ENCODE measurements at regions not wholly inside any gene's neighbourhood (a gene's known extent, or its start where the extent isn't known, plus 50 kb on each side); places are given as distances from the start of the nearest gene placed in this dataset.

DNA sequence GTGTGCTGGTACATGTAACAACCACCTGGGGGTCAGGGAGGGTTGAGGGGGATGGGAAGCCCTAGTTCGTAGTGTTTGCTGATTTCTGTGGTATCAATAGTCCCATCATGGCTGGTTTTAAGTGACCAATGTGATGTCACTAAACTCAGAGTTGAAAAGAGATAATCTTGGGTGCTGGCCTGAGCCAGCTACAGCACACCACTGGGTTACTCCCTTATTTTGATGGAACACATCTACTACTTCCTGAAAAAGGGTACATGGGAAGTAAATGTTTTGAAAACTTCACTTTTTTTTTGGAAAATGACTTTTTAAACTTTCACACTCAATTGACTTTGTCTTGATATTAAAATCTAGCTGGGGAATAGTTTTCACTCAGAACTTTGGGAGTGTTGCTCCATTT lies 87.0 kb upstream of the CXCR4 start:
- H3K4me3 ChIP-seq (ENCODE audit: low read length), result no peak overlapping the region
- 76% methylated on average over 1 of the region's 1 CpG for WGBS

DNA sequence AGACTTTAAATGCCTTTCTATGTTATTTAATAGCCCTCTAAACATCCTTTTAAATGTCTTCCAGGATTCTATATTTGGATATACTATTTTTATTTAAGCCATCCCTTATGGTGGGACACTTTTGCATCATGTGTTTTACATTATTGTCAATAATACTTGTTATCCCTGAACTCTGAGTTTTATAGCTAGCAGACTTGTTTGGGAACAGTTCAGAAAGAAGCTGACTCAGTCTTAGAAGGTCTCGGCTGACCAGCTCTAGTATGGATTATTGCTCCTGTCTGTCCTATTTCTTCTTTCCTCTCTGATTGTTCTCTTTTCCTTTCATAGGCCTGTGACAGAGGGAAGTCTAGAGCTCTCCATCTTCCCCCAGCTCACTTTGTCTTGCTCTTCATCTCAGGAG lies 77.3 kb upstream of the CXCR4 start:
- Histone ChIP-seq H3K27me3 (ENCODE audit: insufficient read depth, low read length) (no peaks in the 10 kb centered on the region), H3K4me1 (ENCODE audit: insufficient read depth, low read length) (no peaks in the 10 kb centered on the region), H3K36me3 (ENCODE audit: insufficient read depth, low read length) (no peaks in the 10 kb centered on the region), H3K9me3 (ENCODE audit: insufficient read depth, low read depth, low read length) (0 out of 2 replicates have a peak, but pooled peaks cover 3% of the 10 kb centered on the region), H3K4me3 (ENCODE audit: low read length) (no peak overlapping the region), H3K27ac (ENCODE audit: low read depth, low read length) (no peak overlapping the region), H3K9ac (ENCODE audit: low read depth, low read length) (no peak overlapping the region)
- WGBS, result 91% methylated on average over 1 of the region's 1 CpG

More for the DNA sequence above, 87.0 kb upstream of the CXCR4 start:
- H3K27me3 ChIP-seq (ENCODE audit: insufficient read depth, low read length), result no peaks in the 10 kb centered on the region
- H3K9ac ChIP-seq (ENCODE audit: low read depth, low read length), result no peak overlapping the region
- no peaks in the 10 kb centered on the region for H3K36me3 ChIP-seq (ENCODE audit: insufficient read depth, low read length)
- H3K4me1 ChIP-seq (ENCODE audit: insufficient read depth, low read length), result no peaks in the 10 kb centered on the region
- H3K9me3 ChIP-seq (ENCODE audit: insufficient read depth, low read depth, low read length), result peaks cover 3% of the 10 kb centered on the region; the same call in 1 of the 2 replicates
- no peak overlapping the region for H3K27ac ChIP-seq (ENCODE audit: low read depth, low read length)

DNA sequence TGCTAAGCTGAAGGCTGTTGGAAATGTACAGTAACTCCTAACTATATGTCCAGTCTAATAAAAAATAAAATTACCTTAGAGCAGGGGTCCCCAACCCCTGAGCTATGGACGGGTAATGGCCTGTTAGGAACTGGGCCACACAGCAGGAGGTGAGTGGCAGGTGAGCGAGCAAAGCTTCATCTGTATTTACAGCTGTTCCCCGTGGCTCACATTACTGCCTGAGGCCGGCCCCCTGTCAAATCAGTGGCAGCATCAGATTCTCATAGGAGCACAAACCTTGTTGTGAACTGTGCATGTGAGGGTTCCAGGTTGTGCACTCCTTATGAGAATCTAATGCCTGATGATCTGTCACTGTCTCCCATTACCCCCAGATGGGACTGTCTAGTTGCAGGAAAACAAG lies 73.1 kb upstream of the CXCR4 start:
- H3K9ac ChIP-seq (ENCODE audit: low read depth, low read length), result no peak overlapping the region
- peaks cover 14% of the 10 kb centered on the region for H3K4me1 ChIP-seq (ENCODE audit: insufficient read depth, low read length)
- H3K27me3 ChIP-seq (ENCODE audit: insufficient read depth, low read length), result no peaks in the 10 kb centered on the region
- WGBS, result 88% methylated on average over 4 of the region's 4 CpGs
- no peak overlapping the region for H3K4me3 ChIP-seq (ENCODE audit: low read length)
- no peak overlapping the region for H3K27ac ChIP-seq (ENCODE audit: low read depth, low read length)
- H3K9me3 ChIP-seq (ENCODE audit: insufficient read depth, low read depth, low read length), result 0 out of 2 replicates have a peak, but pooled peaks cover 3% of the 10 kb centered on the region
- H3K36me3 ChIP-seq (ENCODE audit: insufficient read depth, low read length), result no peaks in the 10 kb centered on the region

DNA sequence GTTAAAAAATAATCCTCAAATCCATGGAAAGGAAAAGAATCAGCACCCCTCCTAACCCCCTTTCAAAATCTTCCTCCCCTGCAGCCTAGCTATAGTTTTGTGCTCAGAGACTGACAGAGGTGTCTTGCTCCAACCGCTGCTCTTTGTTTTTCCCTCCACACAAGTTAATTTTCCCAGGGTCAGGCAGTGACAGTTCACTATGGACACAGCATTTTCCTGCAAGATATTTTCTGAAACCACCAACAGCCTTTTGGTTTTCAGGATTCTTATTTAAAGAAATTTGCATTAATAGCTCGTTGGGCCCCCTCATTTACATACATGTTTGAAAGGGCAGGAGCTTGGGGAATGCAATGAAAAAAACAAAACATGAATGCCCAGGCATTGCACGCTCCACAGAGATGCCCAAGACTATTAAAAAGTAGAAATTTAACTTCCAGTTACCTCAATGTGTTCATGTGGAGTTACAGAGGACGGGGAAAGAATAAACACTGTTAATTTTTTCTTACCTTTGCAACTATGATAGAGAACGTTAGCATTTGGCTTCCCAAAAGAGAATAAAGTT lies 71.4 kb upstream of the CXCR4 start:
- no peaks in the 10 kb centered on the region for H3K27me3 ChIP-seq (ENCODE audit: insufficient read depth, low read length)
- H3K27ac ChIP-seq (ENCODE audit: low read depth, low read length), result no peak overlapping the region
- H3K4me3 ChIP-seq (ENCODE audit: low read length), result no peak overlapping the region
- no peak overlapping the region for H3K9ac ChIP-seq (ENCODE audit: low read depth, low read length)
- H3K4me1 ChIP-seq (ENCODE audit: insufficient read depth, low read length), result peaks cover 14% of the 10 kb centered on the region
- H3K36me3 ChIP-seq (ENCODE audit: insufficient read depth, low read length), result no peaks in the 10 kb centered on the region
- 0 out of 2 replicates have a peak, but pooled peaks cover 3% of the 10 kb centered on the region for H3K9me3 ChIP-seq (ENCODE audit: insufficient read depth, low read depth, low read length)
- 62% methylated on average over 5 of the region's 5 CpGs for WGBS

DNA sequence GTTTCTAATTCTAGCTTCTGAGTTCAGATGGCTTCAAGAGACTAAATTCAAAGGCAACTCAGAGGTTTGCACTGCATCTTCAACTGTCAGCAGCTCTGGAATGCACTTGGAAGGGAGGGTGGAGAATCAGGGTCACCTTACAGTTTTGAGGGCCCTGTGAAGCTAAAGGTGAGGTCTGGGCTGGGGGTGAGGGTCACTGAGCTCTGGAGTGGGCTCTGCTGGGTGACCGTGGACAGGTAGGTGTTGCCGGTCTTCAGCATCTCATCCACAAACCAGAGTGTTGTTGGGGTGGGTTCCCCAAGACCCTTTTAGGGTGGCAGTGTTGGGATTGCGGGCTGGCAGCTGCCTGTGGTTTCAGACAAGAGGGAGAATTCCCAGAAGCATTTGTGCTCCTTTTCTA lies 70.1 kb upstream of the CXCR4 start:
- Histone ChIP-seq H3K36me3 (ENCODE audit: insufficient read depth, low read length) (no peaks in the 10 kb centered on the region), H3K27me3 (ENCODE audit: insufficient read depth, low read length) (no peaks in the 10 kb centered on the region), H3K4me1 (ENCODE audit: insufficient read depth, low read length) (peaks cover 14% of the 10 kb centered on the region), H3K9ac (ENCODE audit: low read depth, low read length) (no peak overlapping the region), H3K4me3 (ENCODE audit: low read length) (no peak overlapping the region), H3K9me3 (ENCODE audit: insufficient read depth, low read depth, low read length) (0 out of 2 replicates have a peak, but pooled peaks cover 3% of the 10 kb centered on the region), H3K27ac (ENCODE audit: low read depth, low read length) (no peak overlapping the region)
- 93% methylated on average over 3 of the region's 3 CpGs for WGBS

DNA sequence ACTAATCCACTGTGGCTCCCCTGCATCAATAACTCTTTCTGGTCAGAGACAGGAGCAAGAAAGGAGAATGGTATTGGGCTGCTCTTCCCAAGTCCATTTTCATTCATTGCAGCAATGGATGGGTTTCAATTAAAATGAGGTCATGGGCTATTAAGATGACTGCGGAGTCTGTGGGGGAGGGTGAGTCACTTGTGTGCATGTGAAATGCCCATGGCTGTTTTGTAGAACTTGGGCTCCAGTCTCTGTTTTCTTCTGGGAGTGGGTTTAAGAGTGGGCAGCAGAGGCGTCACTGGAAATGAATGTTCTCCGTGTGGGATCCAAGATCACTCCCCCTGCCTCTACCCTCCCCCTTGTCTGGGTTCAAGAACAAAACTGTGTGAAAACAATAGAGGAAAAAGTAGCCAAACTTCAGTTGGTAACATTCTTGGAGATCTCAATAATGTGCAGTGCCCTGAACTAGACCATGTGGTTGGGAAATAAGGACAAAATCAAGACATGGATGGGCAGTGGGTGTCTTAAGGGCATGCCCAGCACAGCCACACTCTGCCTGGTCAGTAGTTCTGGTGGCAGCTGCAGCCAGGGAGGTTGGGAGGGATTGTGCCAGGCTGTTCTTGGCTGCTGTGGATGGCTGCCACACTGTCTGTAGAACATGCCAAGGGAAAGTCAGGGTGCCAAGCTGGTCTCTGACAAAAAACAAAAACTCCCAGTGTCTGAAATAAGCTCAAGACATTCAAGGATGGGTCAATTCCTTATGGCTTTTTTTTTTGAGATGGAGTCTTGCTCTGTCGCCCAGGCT lies 68.2 kb upstream of the CXCR4 start:
- Histone ChIP-seq H3K9ac (ENCODE audit: low read depth, low read length) (no peak overlapping the region), H3K36me3 (ENCODE audit: insufficient read depth, low read length) (no peaks in the 10 kb centered on the region), H3K4me3 (ENCODE audit: low read length) (no peak overlapping the region), H3K9me3 (ENCODE audit: insufficient read depth, low read depth, low read length) (peaks cover 3% of the 10 kb centered on the region; the same call in 1 of the 2 replicates), H3K27me3 (ENCODE audit: insufficient read depth, low read length) (no peaks in the 10 kb centered on the region), H3K4me1 (ENCODE audit: insufficient read depth, low read length) (peaks cover 14% of the 10 kb centered on the region), H3K27ac (ENCODE audit: low read depth, low read length) (no peak overlapping the region)
- 92% methylated on average over 2 of the region's 4 CpGs for WGBS

DNA sequence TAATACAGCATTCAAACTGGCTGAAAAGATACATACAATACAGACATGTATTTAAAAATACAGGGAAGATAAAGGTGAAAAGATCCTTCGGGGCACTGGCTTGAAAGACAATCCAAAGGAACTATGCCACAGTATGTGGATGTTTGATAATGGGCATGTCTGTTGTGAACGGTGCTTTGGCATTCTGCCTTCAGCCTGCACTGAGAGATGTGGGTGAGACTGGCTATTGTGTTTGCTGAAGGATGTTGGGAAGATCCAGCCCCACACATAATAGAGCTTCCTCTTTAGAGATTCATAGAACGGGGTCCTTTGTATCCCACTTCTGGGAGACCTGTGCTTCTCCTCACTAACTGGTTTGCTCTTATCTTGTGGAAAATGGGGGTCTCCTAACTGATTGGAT lies 65.1 kb upstream of the CXCR4 start:
- no peak overlapping the region for H3K9ac ChIP-seq (ENCODE audit: low read depth, low read length)
- 88% methylated on average over 3 of the region's 3 CpGs for WGBS
- no peak overlapping the region for H3K27ac ChIP-seq (ENCODE audit: low read depth, low read length)

DNA sequence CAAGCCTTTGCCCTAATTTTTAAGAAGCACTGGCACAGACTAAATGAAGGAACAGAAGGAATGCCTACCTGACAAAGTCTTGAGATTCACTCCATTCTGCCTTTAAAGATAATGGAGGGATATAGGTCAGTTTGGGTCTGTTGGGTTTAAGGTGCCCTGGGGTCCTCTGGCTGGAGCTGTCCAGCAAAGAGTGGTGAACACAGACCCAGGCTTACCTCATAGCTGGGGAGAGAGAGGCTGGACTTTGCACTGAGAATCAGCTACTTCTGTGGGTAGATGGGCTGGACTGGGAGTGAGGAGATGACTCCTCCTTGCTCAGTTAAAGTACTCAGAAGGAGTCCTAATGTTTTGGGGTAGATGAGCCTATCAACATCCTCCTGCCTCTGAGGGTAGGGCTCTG lies 64.4 kb upstream of the CXCR4 start:
- Histone ChIP-seq H3K36me3 (ENCODE audit: insufficient read depth, low read length) (no peaks in the 10 kb centered on the region), H3K9me3 (ENCODE audit: insufficient read depth, low read depth, low read length) (peaks cover 7% of the 10 kb centered on the region; the same call in 1 of the 2 replicates), H3K4me3 (ENCODE audit: low read length) (no peak overlapping the region), H3K4me1 (ENCODE audit: insufficient read depth, low read length) (no peaks in the 10 kb centered on the region), H3K27me3 (ENCODE audit: insufficient read depth, low read length) (no peaks in the 10 kb centered on the region), H3K9ac (ENCODE audit: low read depth, low read length) (no peak overlapping the region), H3K27ac (ENCODE audit: low read depth, low read length) (no peak overlapping the region)

More for the DNA sequence above, 65.1 kb upstream of the CXCR4 start:
- H3K4me1 ChIP-seq (ENCODE audit: insufficient read depth, low read length), result no peaks in the 10 kb centered on the region
- H3K9me3 ChIP-seq (ENCODE audit: insufficient read depth, low read depth, low read length), result peaks cover 7% of the 10 kb centered on the region; the same call in 1 of the 2 replicates
- no peaks in the 10 kb centered on the region for H3K36me3 ChIP-seq (ENCODE audit: insufficient read depth, low read length)
- no peak overlapping the region for H3K4me3 ChIP-seq (ENCODE audit: low read length)
- no peaks in the 10 kb centered on the region for H3K27me3 ChIP-seq (ENCODE audit: insufficient read depth, low read length)

DNA sequence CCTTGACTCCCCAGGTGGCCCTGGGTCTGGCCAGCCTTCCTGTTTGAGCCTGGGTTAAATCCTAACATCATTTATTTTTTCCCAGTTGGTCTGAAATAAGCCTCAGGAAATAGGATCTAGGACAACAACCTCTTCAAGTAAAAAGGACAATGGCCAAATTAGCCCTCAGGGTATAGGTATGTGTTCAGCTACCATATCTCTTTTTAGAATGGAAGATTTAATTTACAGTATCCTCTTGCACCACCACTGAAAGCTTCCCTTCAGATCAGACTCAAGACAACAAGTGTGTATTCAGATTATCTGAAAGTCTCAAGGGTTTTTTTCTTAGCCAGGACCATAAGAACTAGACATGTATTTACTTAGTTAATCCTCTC lies 61.6 kb upstream of the CXCR4 start:
- no peaks in the 10 kb centered on the region for H3K27me3 ChIP-seq (ENCODE audit: insufficient read depth, low read length)
- peaks cover 7% of the 10 kb centered on the region; the same call in 1 of the 2 replicates for H3K9me3 ChIP-seq (ENCODE audit: insufficient read depth, low read depth, low read length)
- no peaks in the 10 kb centered on the region for H3K4me1 ChIP-seq (ENCODE audit: insufficient read depth, low read length)
- no peaks in the 10 kb centered on the region for H3K36me3 ChIP-seq (ENCODE audit: insufficient read depth, low read length)
- no peak overlapping the region for H3K9ac ChIP-seq (ENCODE audit: low read depth, low read length)
- H3K27ac ChIP-seq (ENCODE audit: low read depth, low read length), result no peak overlapping the region; the same call in 1 of the 2 replicates
- H3K4me3 ChIP-seq (ENCODE audit: low read length), result no peak overlapping the region

DNA sequence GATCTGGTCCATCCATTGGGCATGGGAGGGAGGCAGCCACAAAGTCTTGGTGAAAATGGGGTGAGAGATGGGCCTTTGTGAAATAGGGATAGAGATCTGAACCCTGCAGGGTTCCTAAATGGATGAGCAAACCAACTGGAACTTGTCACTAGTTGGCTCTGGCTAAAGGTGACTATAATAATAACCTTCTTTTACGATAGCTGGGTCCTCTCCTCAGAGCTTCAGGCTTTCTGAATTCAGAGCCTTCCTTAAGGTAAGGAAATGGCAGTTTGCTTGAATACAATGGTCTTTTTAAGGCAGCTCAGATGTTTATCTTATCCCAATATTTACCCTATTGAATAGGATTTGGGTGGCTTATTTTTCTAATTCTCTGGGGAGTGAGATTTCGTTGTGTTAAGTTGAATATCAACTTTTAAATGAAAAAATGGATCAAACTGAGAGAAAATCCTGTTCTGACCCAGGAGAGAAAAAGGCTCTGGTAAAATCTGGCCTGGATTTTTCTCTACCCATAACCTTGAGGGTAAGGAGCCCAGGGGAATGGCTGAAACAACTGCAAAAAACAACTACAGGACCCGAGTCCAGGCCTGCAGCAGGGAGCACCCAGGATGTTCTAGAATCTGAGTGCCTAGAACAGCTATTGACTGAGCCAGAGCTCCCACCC lies 61.1 kb upstream of the CXCR4 start:
- peak overlapping the region; percentile 41; the same call in 1 of the 2 replicates for H3K27ac ChIP-seq (ENCODE audit: low read depth, low read length)
- 84% methylated on average over 3 of the region's 3 CpGs for WGBS

DNA sequence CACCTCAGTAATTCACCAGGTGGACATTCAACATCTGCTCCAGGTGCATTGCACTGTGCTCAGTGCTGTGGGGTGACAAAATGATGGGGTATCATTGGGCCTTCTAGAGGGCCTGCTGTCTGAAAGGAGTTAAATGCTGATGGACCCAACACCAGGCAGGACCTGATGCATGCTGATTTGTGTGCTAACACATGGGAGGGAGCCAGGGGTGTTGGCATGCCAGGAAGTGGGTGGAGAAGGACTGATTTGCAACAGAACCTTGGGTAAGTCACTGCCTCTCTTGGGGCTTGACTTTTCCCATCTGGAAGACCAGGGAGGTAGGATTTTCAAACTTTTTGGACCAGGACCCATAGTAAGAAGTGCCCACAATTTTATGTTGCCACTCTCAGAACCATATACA lies 57.9 kb upstream of the CXCR4 start:
- no peak overlapping the region for H3K4me3 ChIP-seq (ENCODE audit: low read length)
- no peak overlapping the region for H3K9ac ChIP-seq (ENCODE audit: low read depth, low read length)
- 0 out of 2 replicates have a peak, but pooled peaks cover under 1% of the 10 kb centered on the region for H3K9me3 ChIP-seq (ENCODE audit: insufficient read depth, low read depth, low read length)
- H3K27me3 ChIP-seq (ENCODE audit: insufficient read depth, low read length), result no peaks in the 10 kb centered on the region
- H3K4me1 ChIP-seq (ENCODE audit: insufficient read depth, low read length), result no peaks in the 10 kb centered on the region
- H3K27ac ChIP-seq (ENCODE audit: low read depth, low read length), result no peak overlapping the region
- H3K36me3 ChIP-seq (ENCODE audit: insufficient read depth, low read length), result no peaks in the 10 kb centered on the region

More for the DNA sequence above, 61.1 kb upstream of the CXCR4 start:
- Histone ChIP-seq H3K4me1 (ENCODE audit: insufficient read depth, low read length) (no peaks in the 10 kb centered on the region), H3K27me3 (ENCODE audit: insufficient read depth, low read length) (no peaks in the 10 kb centered on the region), H3K9ac (ENCODE audit: low read depth, low read length) (no peak overlapping the region), H3K9me3 (ENCODE audit: insufficient read depth, low read depth, low read length) (peaks cover 7% of the 10 kb centered on the region; the same call in 1 of the 2 replicates), H3K36me3 (ENCODE audit: insufficient read depth, low read length) (no peaks in the 10 kb centered on the region), H3K4me3 (ENCODE audit: low read length) (no peak overlapping the region)
